ENCODE measurements at regions not wholly inside any gene's neighbourhood (a gene's known extent, or its start where the extent isn't known, plus 50 kb on each side); places are given as distances from the start of the nearest gene placed in this dataset.

GRCh38 chr10:3491571-3491970 lies 293.4 kb downstream of the KLF6 start:
- no peak for ATAC-seq
- TF ChIP-seq, protein P1, sequence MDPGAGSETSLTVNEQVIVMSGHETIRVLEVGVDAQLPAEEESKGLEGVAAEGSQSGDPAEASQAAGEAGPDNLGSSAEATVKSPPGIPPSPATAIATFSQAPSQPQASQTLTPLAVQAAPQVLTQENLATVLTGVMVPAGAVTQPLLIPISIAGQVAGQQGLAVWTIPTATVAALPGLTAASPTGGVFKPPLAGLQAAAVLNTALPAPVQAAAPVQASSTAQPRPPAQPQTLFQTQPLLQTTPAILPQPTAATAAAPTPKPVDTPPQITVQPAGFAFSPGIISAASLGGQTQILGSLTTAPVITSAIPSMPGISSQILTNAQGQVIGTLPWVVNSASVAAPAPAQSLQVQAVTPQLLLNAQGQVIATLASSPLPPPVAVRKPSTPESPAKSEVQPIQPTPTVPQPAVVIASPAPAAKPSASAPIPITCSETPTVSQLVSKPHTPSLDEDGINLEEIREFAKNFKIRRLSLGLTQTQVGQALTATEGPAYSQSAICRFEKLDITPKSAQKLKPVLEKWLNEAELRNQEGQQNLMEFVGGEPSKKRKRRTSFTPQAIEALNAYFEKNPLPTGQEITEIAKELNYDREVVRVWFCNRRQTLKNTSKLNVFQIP (CRISPR knock-in tag; IDR thresholded peaks at IDR 0.05; ENCODE audit: borderline replicate concordance, low read depth): no peak
- no peak for TF ChIP-seq BACH2 (CRISPR knock-in tag; IDR thresholded peaks at IDR 0.05; ENCODE audit: borderline replicate concordance)
- TF ChIP-seq, protein P2, sequence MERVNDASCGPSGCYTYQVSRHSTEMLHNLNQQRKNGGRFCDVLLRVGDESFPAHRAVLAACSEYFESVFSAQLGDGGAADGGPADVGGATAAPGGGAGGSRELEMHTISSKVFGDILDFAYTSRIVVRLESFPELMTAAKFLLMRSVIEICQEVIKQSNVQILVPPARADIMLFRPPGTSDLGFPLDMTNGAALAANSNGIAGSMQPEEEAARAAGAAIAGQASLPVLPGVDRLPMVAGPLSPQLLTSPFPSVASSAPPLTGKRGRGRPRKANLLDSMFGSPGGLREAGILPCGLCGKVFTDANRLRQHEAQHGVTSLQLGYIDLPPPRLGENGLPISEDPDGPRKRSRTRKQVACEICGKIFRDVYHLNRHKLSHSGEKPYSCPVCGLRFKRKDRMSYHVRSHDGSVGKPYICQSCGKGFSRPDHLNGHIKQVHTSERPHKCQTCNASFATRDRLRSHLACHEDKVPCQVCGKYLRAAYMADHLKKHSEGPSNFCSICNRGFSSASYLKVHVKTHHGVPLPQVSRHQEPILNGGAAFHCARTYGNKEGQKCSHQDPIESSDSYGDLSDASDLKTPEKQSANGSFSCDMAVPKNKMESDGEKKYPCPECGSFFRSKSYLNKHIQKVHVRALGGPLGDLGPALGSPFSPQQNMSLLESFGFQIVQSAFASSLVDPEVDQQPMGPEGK (CRISPR knock-in tag; IDR thresholded peaks at IDR 0.05; ENCODE audit: borderline replicate concordance): no peak
- TF ChIP-seq RARB (CRISPR knock-in tag; IDR thresholded peaks at IDR 0.05): no peak
- no peak for TF ChIP-seq ZFP30 (CRISPR knock-in tag; IDR thresholded peaks at IDR 0.05)
- TF ChIP-seq ZNF565 (CRISPR knock-in tag; conservative IDR thresholded peaks at IDR 0.05; ENCODE audit: low read depth): no peak
- no peak for TF ChIP-seq OSR1 (CRISPR knock-in tag; IDR thresholded peaks at IDR 0.05)
- TF ChIP-seq ARNTL (CRISPR knock-in tag; IDR thresholded peaks at IDR 0.05; ENCODE audit: borderline replicate concordance, low read depth): no peak
- TF ChIP-seq ZNF8 (CRISPR knock-in tag; IDR thresholded peaks at IDR 0.05): no peak
- TF ChIP-seq ZFP3 (CRISPR knock-in tag; IDR thresholded peaks at IDR 0.05): no peak

DNA sequence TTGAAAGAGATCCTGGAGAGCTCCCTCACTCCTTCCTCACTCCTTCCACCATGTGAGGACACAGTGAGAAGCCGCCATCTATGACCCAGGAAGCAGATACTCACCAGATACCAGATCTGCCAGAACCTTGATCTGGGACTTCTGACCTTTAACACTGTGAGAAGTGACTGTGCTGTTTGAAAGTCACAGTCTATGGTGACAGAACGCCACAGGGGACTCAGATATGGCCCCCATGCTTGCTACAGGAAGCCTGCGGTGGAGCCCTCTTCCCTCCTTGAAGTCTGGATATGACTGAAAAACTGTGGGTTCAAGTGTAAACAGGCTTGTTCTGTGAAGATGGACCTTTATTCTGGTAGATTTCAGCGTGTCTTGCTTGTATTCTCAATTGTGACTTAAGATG lies 297.8 kb downstream of the KLF6 start:
- TF ChIP-seq TCF4 (CRISPR knock-in tag; IDR thresholded peaks at IDR 0.05; ENCODE audit: borderline replicate concordance) (no peak), RARB (CRISPR knock-in tag; IDR thresholded peaks at IDR 0.05) (no peak), CREB5 (CRISPR knock-in tag; IDR thresholded peaks at IDR 0.05; ENCODE audit: low read depth) (no peak), ESRRG (CRISPR knock-in tag; IDR thresholded peaks at IDR 0.05) (no peak), GLIS3 (CRISPR knock-in tag; IDR thresholded peaks at IDR 0.05) (no peak), SNAI2 (CRISPR knock-in tag; IDR thresholded peaks at IDR 0.05) (no peak), ZNF565 (CRISPR knock-in tag; conservative IDR thresholded peaks at IDR 0.05; ENCODE audit: low read depth) (no peak), ZFP30 (CRISPR knock-in tag; IDR thresholded peaks at IDR 0.05) (no peak), TSHZ2 (CRISPR knock-in tag; IDR thresholded peaks at IDR 0.05) (no peak), BACH2 (CRISPR knock-in tag; IDR thresholded peaks at IDR 0.05; ENCODE audit: borderline replicate concordance) (no peak), ZNF8 (CRISPR knock-in tag; IDR thresholded peaks at IDR 0.05) (no peak), CSDC2 (CRISPR knock-in tag; IDR thresholded peaks at IDR 0.05) (no peak), ISL1 (CRISPR knock-in tag; IDR thresholded peaks at IDR 0.05) (no peak)
- TF ChIP-seq, protein P3, sequence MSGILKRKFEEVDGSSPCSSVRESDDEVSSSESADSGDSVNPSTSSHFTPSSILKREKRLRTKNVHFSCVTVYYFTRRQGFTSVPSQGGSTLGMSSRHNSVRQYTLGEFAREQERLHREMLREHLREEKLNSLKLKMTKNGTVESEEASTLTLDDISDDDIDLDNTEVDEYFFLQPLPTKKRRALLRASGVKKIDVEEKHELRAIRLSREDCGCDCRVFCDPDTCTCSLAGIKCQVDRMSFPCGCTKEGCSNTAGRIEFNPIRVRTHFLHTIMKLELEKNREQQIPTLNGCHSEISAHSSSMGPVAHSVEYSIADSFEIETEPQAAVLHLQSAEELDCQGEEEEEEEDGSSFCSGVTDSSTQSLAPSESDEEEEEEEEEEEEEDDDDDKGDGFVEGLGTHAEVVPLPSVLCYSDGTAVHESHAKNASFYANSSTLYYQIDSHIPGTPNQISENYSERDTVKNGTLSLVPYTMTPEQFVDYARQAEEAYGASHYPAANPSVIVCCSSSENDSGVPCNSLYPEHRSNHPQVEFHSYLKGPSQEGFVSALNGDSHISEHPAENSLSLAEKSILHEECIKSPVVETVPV (CRISPR knock-in tag; IDR thresholded peaks at IDR 0.05): no peak
- TF ChIP-seq, protein P1 (CRISPR knock-in tag; IDR thresholded peaks at IDR 0.05; ENCODE audit: borderline replicate concordance, low read depth): no peak
- ATAC-seq: no peak
